ENCODE measurements at regions not wholly inside any gene's neighbourhood (a gene's known extent, or its start where the extent isn't known, plus 50 kb on each side); places are given as distances from the start of the nearest gene placed in this dataset.

DNA sequence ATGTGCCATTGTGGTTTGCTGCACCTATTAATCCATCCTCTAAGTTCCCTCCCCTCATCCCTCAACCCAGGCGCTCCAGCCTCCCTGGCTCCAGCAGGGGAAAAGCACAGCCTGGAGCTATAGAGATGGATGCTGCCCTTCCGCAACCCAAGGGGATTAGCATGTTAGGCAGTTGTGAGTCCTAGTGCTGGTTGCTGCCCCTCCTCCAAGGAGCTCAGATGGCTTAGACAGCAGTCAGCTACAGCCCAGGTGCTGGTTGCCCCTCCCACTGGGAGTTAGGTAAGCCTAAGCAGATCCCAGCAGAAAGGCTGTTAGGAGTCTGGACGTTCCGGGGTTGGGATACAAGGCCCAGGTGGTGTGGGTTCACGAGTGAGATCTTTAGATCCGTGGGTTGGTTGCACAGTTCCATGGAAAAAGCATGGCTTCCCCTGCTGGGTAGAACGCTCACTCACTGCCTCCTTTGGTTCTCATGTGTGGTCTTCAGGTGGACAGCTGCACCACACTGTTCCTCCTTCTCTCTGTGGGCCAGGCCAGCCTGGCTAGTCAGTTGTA is 446.1 kb downstream of the ZNF804A start:
- DNase-seq (no peak), ATAC-seq (no peak)
- peaks cover 25% of the 10 kb centered on the region for H3K9me3 ChIP-seq
- TF ChIP-seq, protein P1, sequence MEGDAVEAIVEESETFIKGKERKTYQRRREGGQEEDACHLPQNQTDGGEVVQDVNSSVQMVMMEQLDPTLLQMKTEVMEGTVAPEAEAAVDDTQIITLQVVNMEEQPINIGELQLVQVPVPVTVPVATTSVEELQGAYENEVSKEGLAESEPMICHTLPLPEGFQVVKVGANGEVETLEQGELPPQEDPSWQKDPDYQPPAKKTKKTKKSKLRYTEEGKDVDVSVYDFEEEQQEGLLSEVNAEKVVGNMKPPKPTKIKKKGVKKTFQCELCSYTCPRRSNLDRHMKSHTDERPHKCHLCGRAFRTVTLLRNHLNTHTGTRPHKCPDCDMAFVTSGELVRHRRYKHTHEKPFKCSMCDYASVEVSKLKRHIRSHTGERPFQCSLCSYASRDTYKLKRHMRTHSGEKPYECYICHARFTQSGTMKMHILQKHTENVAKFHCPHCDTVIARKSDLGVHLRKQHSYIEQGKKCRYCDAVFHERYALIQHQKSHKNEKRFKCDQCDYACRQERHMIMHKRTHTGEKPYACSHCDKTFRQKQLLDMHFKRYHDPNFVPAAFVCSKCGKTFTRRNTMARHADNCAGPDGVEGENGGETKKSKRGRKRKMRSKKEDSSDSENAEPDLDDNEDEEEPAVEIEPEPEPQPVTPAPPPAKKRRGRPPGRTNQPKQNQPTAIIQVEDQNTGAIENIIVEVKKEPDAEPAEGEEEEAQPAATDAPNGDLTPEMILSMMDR (IDR thresholded peaks at IDR 0.05), result no peak
- H3K4me3 ChIP-seq, result no peak overlapping the region
- H3K4me1 ChIP-seq (ENCODE audit: low read depth), result no peaks in the 10 kb centered on the region
- intact Hi-C loops (cut with DNase I, micrococcal nuclease), result no loop called here
- H3K36me3 ChIP-seq (ENCODE audit: low read depth), result no peaks in the 10 kb centered on the region

DNA sequence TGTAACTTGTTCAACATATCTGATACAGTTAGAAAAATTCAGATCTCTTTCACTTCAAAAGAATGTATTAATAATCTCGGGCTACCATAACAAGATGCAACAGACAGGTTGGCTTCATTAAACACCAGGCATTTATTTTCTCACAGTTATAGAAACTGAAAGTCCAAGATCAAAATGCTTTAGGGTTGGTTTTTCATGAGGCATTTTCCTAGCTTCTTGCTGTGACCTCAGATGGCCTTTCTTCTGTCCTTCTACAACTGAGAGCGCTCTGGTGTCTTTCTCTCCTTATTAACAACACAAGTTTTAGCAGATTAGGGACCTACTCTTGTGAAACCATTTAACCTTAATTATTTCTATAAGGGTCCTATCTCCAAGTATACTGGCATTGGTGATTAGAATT is 452.5 kb downstream of the ZNF804A start:
- Histone ChIP-seq H3K9me3 (no peaks in the 10 kb centered on the region), H3K4me3 (no peak overlapping the region), H3K36me3 (ENCODE audit: low read depth) (no peaks in the 10 kb centered on the region), H3K4me1 (ENCODE audit: low read depth) (no peaks in the 10 kb centered on the region)
- ATAC-seq, result no peak
- intact Hi-C loops (cut with DNase I, micrococcal nuclease), result no loop called here
- TF ChIP-seq, protein P1 (IDR thresholded peaks at IDR 0.05), result no peak
- DNase-seq, result no peak

DNA sequence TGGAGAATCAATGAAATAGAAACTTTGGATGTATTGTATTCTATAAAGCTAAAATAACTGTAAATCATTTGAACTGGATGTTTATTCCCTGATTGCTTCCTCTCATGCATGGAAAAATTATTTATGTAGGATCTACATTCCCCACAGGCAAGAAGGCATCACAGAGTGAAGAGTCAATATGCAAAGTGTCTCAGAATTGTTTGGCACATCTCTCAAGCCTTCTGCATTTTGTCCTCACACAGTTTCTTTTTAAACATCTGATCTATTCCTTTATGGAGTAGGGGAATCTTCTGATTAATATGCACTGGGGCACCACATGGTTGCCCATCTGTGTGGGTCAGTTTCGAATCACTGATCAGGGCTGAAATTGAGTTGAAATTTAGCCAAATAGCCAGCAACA is 465.4 kb downstream of the ZNF804A start:
- TF ChIP-seq, protein P1 (IDR thresholded peaks at IDR 0.05), result no peak
- H3K4me1 ChIP-seq (ENCODE audit: low read depth), result no peaks in the 10 kb centered on the region
- H3K4me3 ChIP-seq, result no peak overlapping the region
- ATAC-seq (no peak), DNase-seq (no peak)
- no peaks in the 10 kb centered on the region for H3K9me3 ChIP-seq
- no peaks in the 10 kb centered on the region for H3K36me3 ChIP-seq (ENCODE audit: low read depth)
- intact Hi-C loops (cut with DNase I, micrococcal nuclease), result no loop called here

DNA sequence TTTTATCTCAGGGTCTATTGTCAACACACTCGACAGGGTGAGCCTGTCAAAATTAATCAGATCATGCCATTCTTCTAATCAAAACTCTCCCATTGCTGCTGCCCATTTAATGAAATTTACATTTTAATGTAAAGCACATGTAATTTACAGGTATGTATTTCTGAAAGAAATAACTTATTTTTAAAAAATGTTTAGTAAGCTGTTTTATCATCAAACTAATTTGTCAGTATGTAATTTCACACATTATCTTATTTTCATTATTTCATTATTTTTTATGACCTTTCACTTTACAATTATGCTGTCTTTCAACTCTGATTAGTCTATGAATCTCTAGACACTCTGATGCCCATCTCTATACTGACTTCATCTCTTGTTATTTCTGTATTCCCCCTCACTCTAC is 467.8 kb downstream of the ZNF804A start:
- Histone ChIP-seq H3K36me3 (ENCODE audit: low read depth) (no peaks in the 10 kb centered on the region), H3K4me1 (ENCODE audit: low read depth) (no peaks in the 10 kb centered on the region), H3K4me3 (no peak overlapping the region), H3K9me3 (no peaks in the 10 kb centered on the region)
- intact Hi-C loops (cut with DNase I, micrococcal nuclease), result no loop called here
- ATAC-seq (no peak), DNase-seq (no peak)
- TF ChIP-seq, protein P1 (IDR thresholded peaks at IDR 0.05), result no peak

DNA sequence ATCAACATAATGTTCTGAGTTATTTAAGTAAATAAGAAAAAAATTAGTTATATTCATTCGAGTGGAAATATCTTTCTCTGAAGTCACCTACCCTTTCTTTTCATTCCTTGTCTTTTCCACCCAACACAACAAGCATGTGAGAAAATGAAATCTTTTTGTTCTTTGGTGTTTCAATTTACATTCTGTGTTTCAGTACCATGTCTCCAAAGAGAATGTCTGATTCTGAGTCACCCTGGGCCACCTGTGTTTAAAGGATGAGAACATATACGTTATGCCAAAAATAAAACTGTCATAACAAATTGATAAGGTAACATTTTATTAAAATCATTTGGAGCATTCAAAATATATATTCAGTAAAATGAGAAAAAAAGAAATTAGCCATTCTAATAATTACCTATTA is 470.8 kb downstream of the ZNF804A start:
- Histone ChIP-seq H3K9me3 (no peaks in the 10 kb centered on the region), H3K4me1 (ENCODE audit: low read depth) (no peaks in the 10 kb centered on the region), H3K4me3 (no peak overlapping the region), H3K36me3 (ENCODE audit: low read depth) (no peaks in the 10 kb centered on the region)
- TF ChIP-seq, protein P1 (IDR thresholded peaks at IDR 0.05), result no peak
- intact Hi-C loops (cut with DNase I, micrococcal nuclease), result no loop called here
- DNase-seq (no peak), ATAC-seq (no peak)

DNA sequence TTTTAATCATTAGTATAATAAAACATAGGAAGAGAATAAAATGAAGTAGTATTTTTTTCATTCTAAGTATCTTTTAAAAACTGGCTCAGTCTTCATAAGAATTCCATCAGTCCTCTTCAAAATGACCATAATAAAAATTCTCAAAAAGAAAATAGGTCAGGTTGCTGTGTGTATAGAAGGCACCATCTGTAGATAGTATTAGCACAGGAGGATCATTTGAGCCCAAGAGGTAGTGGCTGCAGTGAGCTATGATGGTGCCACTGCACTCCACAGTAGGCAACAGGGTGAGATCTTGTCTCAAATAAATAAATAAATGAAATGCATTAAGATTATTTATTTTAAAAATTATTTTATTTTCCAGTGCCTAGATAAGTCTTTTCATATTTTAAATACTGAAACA is 475.8 kb downstream of the ZNF804A start:
- intact Hi-C loops (cut with DNase I, micrococcal nuclease), result no loop called here
- Histone ChIP-seq H3K36me3 (ENCODE audit: low read depth) (no peaks in the 10 kb centered on the region), H3K4me1 (ENCODE audit: low read depth) (no peaks in the 10 kb centered on the region), H3K4me3 (no peak overlapping the region), H3K9me3 (no peaks in the 10 kb centered on the region)
- ATAC-seq (no peak), DNase-seq (no peak)
- TF ChIP-seq, protein P1 (IDR thresholded peaks at IDR 0.05), result no peak
